HEK293T (cell line): ENCODE measurements at regions not wholly inside any gene's neighbourhood (a gene's known extent, or its start where the extent isn't known, plus 50 kb on each side); places are given as distances from the start of the nearest gene placed in this dataset.
A peak's percentile ranks its signal among the peaks of the same experiment; 100 is the strongest.

Source experiments
- CTCF ChIA-PET: fragments of 350-600 bp; formaldehyde crosslinking; extraction: SDS; loops from one replicate; lab custom pipeline; 2021; ENCODE audit warnings: antibody characterized with exemption, inconsistent platforms; lab: Yijun Ruan, JAX
- POLR2A ChIA-PET: fragments of 350-600 bp; formaldehyde crosslinking; extraction: SDS; loops from one replicate; lab custom pipeline; 2020; ENCODE audit warnings: antibody characterized with exemption, inconsistent platforms; lab: Yijun Ruan, JAX
- DNase-seq: peaks from one replicate; pipeline ENCODE4 v3.0.0; 2012; ENCODE audit warnings: mixed read lengths; ENCODE audit errors: extremely low spot score
- ARNT ChIP-seq: fragments of 450-650 bp; IDR thresholded peaks from 2 replicates; pipeline ENCODE4 v1.6.1; 2017; ENCODE audit warnings: mild to moderate bottlenecking
- BHLHE40 ChIP-seq: fragments of 450-650 bp; IDR thresholded peaks from 2 replicates; pipeline ENCODE4 v1.6.1; 2016; ENCODE audit warnings: mild to moderate bottlenecking, moderate library complexity, borderline replicate concordance
- CTBP1 ChIP-seq: fragments of 450-650 bp; IDR thresholded peaks from 2 replicates; pipeline ENCODE4 v1.6.1; 2016; ENCODE audit warnings: borderline replicate concordance
- ELF4 ChIP-seq: fragments of 450-650 bp; IDR thresholded peaks from 2 replicates; pipeline ENCODE4 v1.6.1; 2017; ENCODE audit warnings: antibody characterized with exemption
- FOXA1 ChIP-seq: fragments of 450-650 bp; IDR thresholded peaks from 2 replicates; pipeline ENCODE4 v1.6.1; 2016; ENCODE audit warnings: mild to moderate bottlenecking
- FOXK2 ChIP-seq: fragments of 450-650 bp; IDR thresholded peaks from 2 replicates; pipeline ENCODE4 v1.6.1; 2016; ENCODE audit warnings: mild to moderate bottlenecking
- FOXM1 ChIP-seq: fragments of 450-650 bp; IDR thresholded peaks from 2 replicates; pipeline ENCODE4 v1.6.1; 2017; ENCODE audit warnings: mild to moderate bottlenecking, borderline replicate concordance
- HDGF ChIP-seq: fragments of 450-650 bp; IDR thresholded peaks from 2 replicates; pipeline ENCODE4 v1.6.1; 2017; ENCODE audit warnings: antibody characterized with exemption, borderline replicate concordance
- L3MBTL2 ChIP-seq: fragments of 450-650 bp; conservative IDR thresholded peaks from 2 replicates; pipeline ENCODE4 v1.6.1; 2016; ENCODE audit warnings: mild to moderate bottlenecking
- LEF1 ChIP-seq: fragments of 450-650 bp; IDR thresholded peaks from 2 replicates; pipeline ENCODE4 v1.6.1; 2017; ENCODE audit warnings: mild to moderate bottlenecking, borderline replicate concordance
- NFRKB ChIP-seq: fragments of 450-650 bp; IDR thresholded peaks from 2 replicates; pipeline ENCODE4 v1.6.1; 2016; ENCODE audit warnings: mild to moderate bottlenecking, moderate library complexity
- PKNOX1 ChIP-seq: fragments of 450-650 bp; IDR thresholded peaks from 2 replicates; pipeline ENCODE4 v1.6.1; 2016
- SP1 ChIP-seq: fragments of 450-650 bp; IDR thresholded peaks from 2 replicates; pipeline ENCODE4 v1.6.1; 2017
- SUZ12 ChIP-seq: fragments of 450-650 bp; IDR thresholded peaks from 2 replicates; pipeline ENCODE4 v1.6.1; 2016; ENCODE audit warnings: mild to moderate bottlenecking
- TARDBP ChIP-seq: fragments of 450-650 bp; IDR thresholded peaks from 2 replicates; pipeline ENCODE4 v1.6.1; 2016
- ZNF384 ChIP-seq: fragments of 450-650 bp; IDR thresholded peaks from 2 replicates; pipeline ENCODE4 v1.6.1; 2016

DNA sequence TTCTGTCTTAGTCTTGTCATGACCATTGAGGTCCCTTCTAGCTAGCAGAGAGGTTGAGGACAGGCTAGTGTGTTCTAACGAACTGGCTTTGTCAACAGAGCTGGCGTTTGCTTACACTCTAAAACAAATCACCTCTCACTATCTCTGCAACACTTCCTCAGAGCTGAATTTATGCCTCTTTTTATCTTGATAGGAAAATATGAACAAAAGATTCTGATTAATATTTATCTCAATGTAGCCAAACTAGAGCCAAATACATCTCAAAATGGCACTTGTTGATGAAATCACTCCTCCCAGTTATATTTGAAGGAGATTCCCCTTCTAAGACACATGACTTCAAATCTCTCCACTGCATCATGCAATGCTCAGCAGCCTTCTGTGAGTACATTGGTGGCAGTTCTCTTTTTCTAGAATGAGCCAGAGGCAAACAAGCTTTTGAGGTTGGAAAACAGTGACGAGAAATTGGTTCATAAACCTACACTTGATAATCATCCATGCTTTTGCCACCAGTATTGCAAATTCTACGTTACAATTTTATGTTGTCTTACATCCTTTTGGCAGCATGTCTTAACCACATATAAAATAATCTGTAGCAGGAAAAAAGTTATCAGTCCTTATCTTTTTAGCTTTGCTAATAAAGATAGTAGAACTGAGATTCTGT is 615.7 kb upstream of the CITED2 start:
- CTCF ChIA-PET: interaction anchor here (0.7 kb wide), 1 partner anchor 9 kb away, joined by 3 read pairs; no protein-coding TSS in a partner anchor
- TF ChIP-seq FOXM1 (no peak), CTBP1 (no peak), LEF1 (no peak), BHLHE40 (no peak), TARDBP (no peak), FOXA1 (no peak), FOXK2 (no peak), SP1 (no peak), ARNT (no peak), ZNF384 (no peak), ELF4 (no peak), NFRKB (no peak), L3MBTL2 (no peak), SUZ12 (no peak), PKNOX1 (no peak), HDGF (no peak)

GRCh38 chr6:139988685-139989084 is 614.2 kb upstream of the CITED2 start:
- POLR2A ChIA-PET: no interaction called here
- CTCF ChIA-PET: no interaction called here
- DNase-seq: no peak
- TF ChIP-seq BHLHE40 (no peak), FOXK2 (no peak), PKNOX1 (no peak), NFRKB (no peak)

More for the DNA sequence above, 615.7 kb upstream of the CITED2 start:
- DNase-seq: no peak
- POLR2A ChIA-PET: interaction anchor here (2.1 kb wide), 1 partner anchor 616 kb away, joined by 11 read pairs; the partner anchor contains the start of gene CITED2

DNA sequence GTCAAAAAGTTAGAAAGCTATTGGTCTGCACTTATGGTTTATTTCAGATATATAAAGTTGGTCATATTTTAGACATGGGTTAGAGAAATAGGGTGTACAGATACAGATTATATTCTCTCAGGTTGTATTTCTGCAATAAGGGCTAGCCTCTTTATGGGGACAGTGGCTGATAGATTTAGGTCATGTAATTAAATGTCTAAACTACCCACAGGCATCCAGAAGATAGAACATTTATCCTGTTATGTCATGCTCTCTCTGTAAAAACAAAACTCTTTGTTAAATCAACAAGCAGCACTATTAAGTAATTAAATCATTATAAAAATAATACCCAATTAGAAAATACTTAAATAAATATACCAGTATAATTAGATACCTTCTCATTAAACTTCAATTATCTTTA is 612.6 kb upstream of the CITED2 start:
- no peak for DNase-seq
- ChIA-PET POLR2A (interaction anchor here (0.7 kb wide), 1 partner anchor 613 kb away, joined by 3 read pairs; the partner anchor contains the start of gene CITED2), CTCF (interaction anchor here (0.6 kb wide), 1 partner anchor 351 kb away, joined by 4 read pairs; no protein-coding TSS in a partner anchor)
- TF ChIP-seq FOXA1: no peak
- no peak for TF ChIP-seq FOXK2
- no peak for TF ChIP-seq ZNF384
- no peak for TF ChIP-seq NFRKB
- TF ChIP-seq L3MBTL2: no peak
- no peak for TF ChIP-seq LEF1
- no peak for TF ChIP-seq SUZ12
- no peak for TF ChIP-seq SP1
- no peak for TF ChIP-seq TARDBP
- no peak for TF ChIP-seq HDGF
- no peak for TF ChIP-seq ELF4
- no peak for TF ChIP-seq CTBP1
- TF ChIP-seq FOXM1: no peak

DNA sequence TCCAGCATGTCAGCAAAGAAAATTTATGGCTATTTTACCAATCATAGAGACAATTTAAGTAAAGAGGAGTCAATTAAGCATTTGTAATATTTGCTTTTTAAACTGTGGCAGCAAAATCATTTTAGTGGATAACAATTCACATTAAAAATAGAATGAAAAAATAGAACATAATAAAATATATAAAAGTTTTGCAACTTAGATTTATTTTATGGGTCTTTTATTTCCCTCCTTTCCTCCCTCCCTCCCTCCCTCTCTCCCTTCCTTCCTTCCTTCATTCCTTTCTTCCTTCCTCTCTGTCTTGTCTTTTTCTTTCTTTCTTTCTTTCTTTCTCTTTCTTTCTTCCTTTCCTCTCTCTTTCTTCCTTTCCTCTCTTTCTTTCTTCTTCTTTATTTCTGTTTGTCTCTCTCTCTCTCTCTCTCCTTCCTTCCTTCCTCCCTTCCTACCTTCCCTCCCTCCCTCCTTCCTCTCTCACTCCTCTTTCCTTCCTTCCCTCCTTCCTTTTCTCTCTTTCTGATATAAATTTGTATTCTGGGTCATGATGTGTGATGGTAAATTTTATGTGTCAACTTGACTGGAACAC is 610.9 kb upstream of the CITED2 start:
- POLR2A ChIA-PET: no interaction called here
- TF ChIP-seq FOXA1: no peak
- TF ChIP-seq CTBP1: no peak
- TF ChIP-seq ELF4: no peak
- no peak for TF ChIP-seq ARNT
- no peak for TF ChIP-seq SUZ12
- CTCF ChIA-PET: no interaction called here
- no peak for DNase-seq

- ChIA-PET CTCF (interaction anchor here (0.5 to 0.7 kb wide), 2 partner anchors 46 to 276 kb away, joined by 3 read pairs; no protein-coding TSS in a partner anchor), POLR2A (interaction anchor here (4.8 kb wide), 1 partner anchor 609 kb away, joined by 27 read pairs; the partner anchor contains the start of gene CITED2)
- TF ChIP-seq FOXM1 (no peak), SP1 (no peak)
- DNase-seq: no peak
Measured at GRCh38 chr6:139984317-139984716, 609.9 kb upstream of the CITED2 start.

- DNase-seq: no peak
- TF ChIP-seq SP1: no peak
- CTCF ChIA-PET: interaction anchor here (0.5 to 0.7 kb wide), 2 partner anchors 46 to 276 kb away, joined by 3 read pairs; no protein-coding TSS in a partner anchor
- POLR2A ChIA-PET: interaction anchor here (4.8 kb wide), 1 partner anchor 609 kb away, joined by 27 read pairs; the partner anchor contains the start of gene CITED2
Measured at GRCh38 chr6:139983555-139984276, 609.3 kb upstream of the CITED2 start.

DNA sequence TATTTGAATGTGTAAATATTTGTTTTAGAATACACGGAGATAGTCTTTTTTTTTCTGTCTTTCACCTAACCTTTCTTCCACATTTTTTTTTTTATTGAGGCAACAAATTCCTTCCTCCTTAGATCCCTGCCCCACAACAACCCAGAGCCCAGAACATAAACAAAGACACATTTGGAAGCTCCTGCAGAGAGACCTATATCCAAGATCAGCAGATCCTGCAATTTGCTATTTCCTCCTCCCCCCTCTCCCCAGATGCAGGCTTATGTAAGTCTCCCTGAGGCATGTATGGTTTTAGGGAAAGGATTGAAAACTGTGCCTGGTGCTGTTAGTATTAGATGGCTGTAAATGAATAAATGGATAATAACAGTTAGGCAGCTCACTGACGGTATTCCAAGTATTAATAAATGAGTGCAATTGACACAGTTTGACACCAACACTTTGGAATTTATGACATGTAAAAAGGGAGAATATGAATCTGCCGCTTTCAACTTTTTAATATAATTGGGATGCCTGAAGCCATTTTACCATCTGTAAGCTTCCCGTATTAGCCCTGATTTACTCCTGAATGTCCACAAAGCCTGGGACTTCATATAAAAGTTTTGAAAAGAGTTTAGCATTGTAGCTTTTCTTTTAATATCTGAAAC is 608.3 kb upstream of the CITED2 start:
- DNase-seq: no peak
- TF ChIP-seq NFRKB (no peak), ZNF384 (peak; percentile 40; the same call in 1 of the 2 replicates)
- ChIA-PET POLR2A (interaction anchor here (1.9 to 4.8 kb wide), 2 partner anchors 67 to 608 kb away, joined by 5 to 27 read pairs; partner anchors contain the start of gene CITED2), CTCF (interaction anchor here (0.7 kb wide), 1 partner anchor 880 kb away, joined by 3 read pairs; no protein-coding TSS in a partner anchor)
